GM06990 (cell line): ENCODE measurements at regions not wholly inside any gene's neighbourhood (a gene's known extent, or its start where the extent isn't known, plus 50 kb on each side); places are given as distances from the start of the nearest gene placed in this dataset.
A peak's percentile ranks its signal among the peaks of the same experiment; 100 is the strongest.
"Not testable (repeated sequence)": the region's sequence is repeated elsewhere in the genome, so short reads cannot be mapped to it uniquely, and the experiment has no call there.

Source experiments
- DNase-seq: peaks from one replicate; pipeline ENCODE4 v3.0.0-alpha.2; 2011; ENCODE audit not compliant: insufficient read length; ENCODE audit errors: extremely low read depth
- H3K27me3 ChIP-seq: replicated peaks from 2 replicates; pipeline ENCODE4 v1.6.0; 2011; ENCODE audit warnings: low read length; ENCODE audit not compliant: control insufficient read depth, insufficient read depth
- H3K36me3 ChIP-seq: 2 replicates; pipeline ENCODE4 v1.5.1; 2011; ENCODE audit warnings: low read length; ENCODE audit not compliant: control insufficient read depth, insufficient read depth
- H3K4me3 ChIP-seq: replicated peaks from 2 replicates; pipeline ENCODE4 v1.5.1; 2011; ENCODE audit warnings: low read depth, mild to moderate bottlenecking, control low read depth, low read length
- TF ChIP-seq, protein P1 (sequence below): IDR thresholded peaks from 2 replicates; pipeline ENCODE4 v1.5.1; 2011; ENCODE audit warnings: low read length, control low read depth, mild to moderate bottlenecking, inconsistent platforms; ENCODE audit not compliant: insufficient read depth, poor library complexity, severe bottlenecking

DNA sequence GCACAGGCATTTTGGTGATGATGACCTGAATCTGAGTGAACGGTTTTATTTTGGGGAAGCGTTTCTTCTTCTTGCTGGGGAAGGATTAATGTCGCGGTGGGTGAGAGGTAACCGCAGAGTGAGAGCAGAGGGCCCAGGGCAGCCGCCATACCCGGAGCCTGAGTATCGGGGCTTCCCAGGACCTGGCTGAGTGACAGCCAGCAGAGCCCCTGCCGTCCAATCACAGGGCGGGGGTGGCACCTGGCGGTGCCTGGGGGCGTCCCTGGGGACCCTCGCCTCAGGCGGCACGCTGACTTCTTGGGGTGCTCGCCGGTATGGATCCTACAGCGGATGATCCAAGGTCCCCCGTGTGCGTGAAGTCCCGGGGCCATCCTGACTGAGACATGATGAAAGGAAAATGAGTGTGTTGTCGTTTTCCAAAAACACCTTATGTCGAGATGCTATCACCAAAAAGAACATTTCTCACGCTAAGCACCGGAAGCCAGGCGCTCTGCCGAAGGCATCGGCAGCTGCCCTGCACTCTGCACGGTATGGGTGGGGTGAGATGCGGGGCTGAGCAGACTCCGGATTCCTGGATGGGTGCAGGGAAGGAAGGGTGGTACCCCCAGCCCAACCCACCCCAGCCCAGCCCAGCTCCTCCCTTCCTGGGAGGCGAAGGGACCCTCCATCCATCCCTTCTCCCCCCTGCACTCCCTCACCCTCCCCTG is 227.9 kb upstream of the SHH start:
- TF ChIP-seq, protein P1, sequence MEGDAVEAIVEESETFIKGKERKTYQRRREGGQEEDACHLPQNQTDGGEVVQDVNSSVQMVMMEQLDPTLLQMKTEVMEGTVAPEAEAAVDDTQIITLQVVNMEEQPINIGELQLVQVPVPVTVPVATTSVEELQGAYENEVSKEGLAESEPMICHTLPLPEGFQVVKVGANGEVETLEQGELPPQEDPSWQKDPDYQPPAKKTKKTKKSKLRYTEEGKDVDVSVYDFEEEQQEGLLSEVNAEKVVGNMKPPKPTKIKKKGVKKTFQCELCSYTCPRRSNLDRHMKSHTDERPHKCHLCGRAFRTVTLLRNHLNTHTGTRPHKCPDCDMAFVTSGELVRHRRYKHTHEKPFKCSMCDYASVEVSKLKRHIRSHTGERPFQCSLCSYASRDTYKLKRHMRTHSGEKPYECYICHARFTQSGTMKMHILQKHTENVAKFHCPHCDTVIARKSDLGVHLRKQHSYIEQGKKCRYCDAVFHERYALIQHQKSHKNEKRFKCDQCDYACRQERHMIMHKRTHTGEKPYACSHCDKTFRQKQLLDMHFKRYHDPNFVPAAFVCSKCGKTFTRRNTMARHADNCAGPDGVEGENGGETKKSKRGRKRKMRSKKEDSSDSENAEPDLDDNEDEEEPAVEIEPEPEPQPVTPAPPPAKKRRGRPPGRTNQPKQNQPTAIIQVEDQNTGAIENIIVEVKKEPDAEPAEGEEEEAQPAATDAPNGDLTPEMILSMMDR = no peak
- H3K4me3 ChIP-seq = no peak overlapping the region
- no peaks in the 10 kb centered on the region for H3K36me3 ChIP-seq
- DNase-seq = no peak
- no peaks in the 10 kb centered on the region; the same call in 1 of the 2 replicates for H3K27me3 ChIP-seq

DNA sequence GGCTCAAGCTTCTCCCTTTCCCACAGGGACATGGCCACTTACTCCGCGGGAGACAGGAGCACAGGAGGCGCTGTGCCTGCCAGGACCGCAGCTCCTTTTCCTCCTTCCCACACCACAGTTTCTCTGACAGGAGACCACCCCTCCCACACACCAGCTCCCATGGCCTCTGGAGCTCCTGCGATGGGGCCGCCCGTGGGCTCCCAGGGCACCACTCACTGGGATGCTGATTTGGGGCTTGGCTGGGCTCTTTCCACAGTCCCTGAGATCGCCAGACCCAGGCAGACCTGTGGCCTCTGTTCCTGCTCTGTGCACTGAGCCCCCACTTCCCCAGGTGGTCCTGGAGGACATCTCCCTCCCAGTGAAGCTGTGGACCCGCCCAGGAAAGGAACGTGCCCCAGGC is 226.9 kb upstream of the SHH start:
- H3K36me3 ChIP-seq = no peaks in the 10 kb centered on the region
- TF ChIP-seq, protein P1 = no peak
- no peaks in the 10 kb centered on the region; the same call in 1 of the 2 replicates for H3K27me3 ChIP-seq
- H3K4me3 ChIP-seq = no peak overlapping the region
- no peak for DNase-seq

DNA sequence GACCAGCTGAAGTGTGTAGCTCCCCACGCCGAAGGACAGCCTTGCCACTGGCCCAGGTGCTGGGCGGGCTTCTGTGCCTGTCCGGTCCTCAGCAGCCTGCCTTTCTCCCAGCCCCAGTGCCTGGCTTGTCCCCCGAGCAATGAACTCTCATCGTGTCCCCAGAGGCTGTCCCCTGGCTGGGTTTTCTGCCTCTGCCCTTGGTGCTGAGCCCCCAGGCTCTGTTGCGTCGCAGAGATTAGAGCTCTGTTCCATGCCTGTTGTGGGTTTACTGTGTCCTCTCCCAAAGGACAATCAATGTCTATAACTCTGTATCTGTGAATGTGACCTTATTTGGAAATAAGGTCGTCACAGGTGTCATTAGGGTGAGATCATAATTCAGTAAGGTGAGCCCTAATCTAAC is 226.1 kb upstream of the SHH start:
- Histone ChIP-seq H3K4me3 (no peak overlapping the region), H3K27me3 (no peaks in the 10 kb centered on the region; the same call in 1 of the 2 replicates), H3K36me3 (no peaks in the 10 kb centered on the region)
- TF ChIP-seq, protein P1 = no peak
- DNase-seq = no peak

GRCh38 chr7:156036153-156036552 is 223.9 kb upstream of the SHH start:
- H3K27me3 ChIP-seq = no peaks in the 10 kb centered on the region

GRCh38 chr7:156035387-156035786 is 223.1 kb upstream of the SHH start:
- H3K36me3 ChIP-seq, H3K27me3 ChIP-seq, H3K4me3 ChIP-seq, DNase-seq: not testable (repeated sequence)

More at GRCh38 chr7:156036153-156036552, 223.9 kb upstream of the SHH start:
- DNase-seq = no peak
- H3K36me3 ChIP-seq = no peaks in the 10 kb centered on the region
- TF ChIP-seq, protein P1 = no peak
- H3K4me3 ChIP-seq = no peak overlapping the region

DNA sequence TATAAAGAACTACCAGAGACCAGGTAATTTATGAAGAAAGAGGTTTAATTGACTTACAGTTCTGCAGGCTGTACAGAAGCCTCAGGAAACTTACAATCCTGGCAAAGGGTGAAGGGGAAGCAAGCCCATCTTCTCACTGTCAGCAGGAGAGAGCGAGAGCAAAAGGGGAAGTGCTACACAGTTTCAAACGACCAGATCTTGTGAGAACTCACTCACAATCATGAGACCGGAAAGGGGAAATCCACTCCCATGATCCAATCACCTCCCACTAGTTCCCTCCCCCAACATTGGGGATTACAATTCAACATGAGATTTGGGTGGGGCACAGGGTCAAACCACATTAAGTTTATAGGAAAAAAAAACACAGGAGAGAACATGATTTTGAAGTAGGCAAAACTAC is 222.1 kb upstream of the SHH start:
- H3K4me3 ChIP-seq = peak overlapping the region; percentile 2; the same call in 1 of the 2 replicates
- H3K36me3 ChIP-seq = no peaks in the 10 kb centered on the region
- DNase-seq = no peak
- TF ChIP-seq, protein P1 = no peak
- no peaks in the 10 kb centered on the region for H3K27me3 ChIP-seq
